ENCODE measurements at regions not wholly inside any gene's neighbourhood (a gene's known extent, or its start where the extent isn't known, plus 50 kb on each side); places are given as distances from the start of the nearest gene placed in this dataset.

DNA sequence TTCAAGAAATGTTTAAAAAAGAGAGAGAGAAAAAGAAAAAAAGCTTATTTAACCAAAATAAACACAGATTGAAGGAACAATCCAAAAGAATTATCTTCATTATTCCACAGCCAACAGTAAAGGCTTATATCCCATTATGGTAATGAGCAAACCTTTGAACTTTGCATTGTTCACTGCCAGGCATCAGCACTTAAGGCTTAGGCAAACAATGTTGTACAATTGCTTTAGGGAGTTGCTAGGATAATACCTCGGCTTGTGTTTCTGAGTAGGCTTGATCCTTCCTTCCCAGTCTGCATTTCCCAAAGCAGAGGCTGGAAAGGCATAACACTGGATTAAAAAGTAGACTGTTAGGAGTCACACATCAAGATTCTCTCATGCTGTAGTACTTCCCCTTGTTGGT, 352.7 kb upstream of the IGFBP7 start:
- no TSS peak for BruUV-seq (replicated peaks)
- no peaks in the 10 kb centered on the region for H3K36me3 ChIP-seq (ENCODE audit: control insufficient read depth, insufficient read depth, low read length)
- in situ Hi-C loops (cut with HindIII; ENCODE audit: low pct_unique_long_range_greater_than_20kb, low sequenced_read_pairs) = no loop called here
- no peaks in the 10 kb centered on the region for H3K9me3 ChIP-seq (ENCODE audit: control insufficient read depth, insufficient read depth, low read depth, low read length)
- intact Hi-C loops (cut with micrococcal nuclease; ENCODE audit: unreplicated experiment) = no loop called here
- no peak for ATAC-seq
- no peaks in the 10 kb centered on the region for H3K27me3 ChIP-seq (ENCODE audit: control insufficient read depth, insufficient read depth, low read length)
- CTCF ChIA-PET = no interaction called here
- no peaks in the 10 kb centered on the region for H3K4me1 ChIP-seq (ENCODE audit: control insufficient read depth, insufficient read depth, low read length)
- H3K27ac ChIP-seq (ENCODE audit: low read length) = no peak overlapping the region
- DNase-seq (ENCODE audit: low read depth, low spot score) = no peak
- POLR2A ChIA-PET = no interaction called here
- TF ChIP-seq SIN3A (IDR thresholded peaks at IDR 0.05; ENCODE audit: borderline replicate concordance, insufficient read depth, low read depth, low read length) = no peak
- TF ChIP-seq POLR2AphosphoS5 (IDR thresholded peaks at IDR 0.05; ENCODE audit: low read depth, low read length) = no peak
- no peak for TF ChIP-seq TCF7L2 (IDR thresholded peaks at IDR 0.05; ENCODE audit: low read depth, low read length)
- no peak for TF ChIP-seq CTCF (IDR thresholded peaks at IDR 0.05)
- TF ChIP-seq REST (IDR thresholded peaks at IDR 0.05; ENCODE audit: insufficient read depth in 1 of 2, low read depth in 2 of 2, low read length in 1 of 2) = no peak
- H3K4me3 ChIP-seq (ENCODE audit: low read depth in 2 of 2, low read length in 2 of 2) = no peak overlapping the region

GRCh38 chr4:57460967-57461366, 350.8 kb upstream of the IGFBP7 start:
- ChIA-PET CTCF (no interaction called here), POLR2A (no interaction called here)
- no peak overlapping the region for H3K4me3 ChIP-seq (ENCODE audit: low read depth in 2 of 2, low read length in 2 of 2)
- no peaks in the 10 kb centered on the region for H3K9me3 ChIP-seq (ENCODE audit: control insufficient read depth, insufficient read depth, low read depth, low read length)
- TF ChIP-seq CTCF (IDR thresholded peaks at IDR 0.05) = no peak
- no peak for TF ChIP-seq SIN3A (IDR thresholded peaks at IDR 0.05; ENCODE audit: borderline replicate concordance, insufficient read depth, low read depth, low read length)
- no peak for TF ChIP-seq POLR2AphosphoS5 (IDR thresholded peaks at IDR 0.05; ENCODE audit: low read depth, low read length)
- TF ChIP-seq TCF7L2 (IDR thresholded peaks at IDR 0.05; ENCODE audit: low read depth, low read length) = no peak
- TF ChIP-seq REST (IDR thresholded peaks at IDR 0.05; ENCODE audit: insufficient read depth in 1 of 2, low read depth in 2 of 2, low read length in 1 of 2) = no peak
- H3K36me3 ChIP-seq (ENCODE audit: control insufficient read depth, insufficient read depth, low read length) = no peaks in the 10 kb centered on the region
- H3K27ac ChIP-seq (ENCODE audit: low read length) = no peak overlapping the region
- ATAC-seq (no peak), DNase-seq (ENCODE audit: low read depth, low spot score) (no peak)
- BruUV-seq (replicated peaks) = no TSS peak
- in situ Hi-C loops (cut with HindIII; ENCODE audit: low pct_unique_long_range_greater_than_20kb, low sequenced_read_pairs) = no loop called here
- intact Hi-C loops (cut with micrococcal nuclease; ENCODE audit: unreplicated experiment) = no loop called here
- no peaks in the 10 kb centered on the region for H3K27me3 ChIP-seq (ENCODE audit: control insufficient read depth, insufficient read depth, low read length)
- no peaks in the 10 kb centered on the region for H3K4me1 ChIP-seq (ENCODE audit: control insufficient read depth, insufficient read depth, low read length)
